ENCODE measurements at regions not wholly inside any gene's neighbourhood (a gene's known extent, or its start where the extent isn't known, plus 50 kb on each side); places are given as distances from the start of the nearest gene placed in this dataset.

GRCh38 chr13:90766386-90766902 lies 581.0 kb upstream of the MIR17HG start:
- Histone ChIP-seq H3K4me3 (ENCODE audit: low read depth in 1 of 3, low read length in 3 of 3) (no peak overlapping the region), H3K9ac (ENCODE audit: low read depth in 1 of 2, low read length in 2 of 2) (no peak overlapping the region), H3K9me3 (ENCODE audit: control insufficient read depth in 4 of 4, low read length in 3 of 4) (no peaks in the 10 kb centered on the region), H3K27me3 (ENCODE audit: control insufficient read depth in 4 of 4, insufficient read depth in 4 of 4, low read length in 3 of 4) (no peaks in the 10 kb centered on the region), H3K4me1 (ENCODE audit: control insufficient read depth in 4 of 4, insufficient read depth in 4 of 4, low read length in 3 of 4) (no peaks in the 10 kb centered on the region), H3K27ac (ENCODE audit: low read depth in 1 of 2, low read length in 2 of 2) (no peak overlapping the region), H3K36me3 (ENCODE audit: control insufficient read depth in 4 of 4, insufficient read depth in 3 of 4, low read depth in 1 of 4, low read length in 3 of 4) (no peaks in the 10 kb centered on the region)
- 86% methylated on average over 1 of the region's 1 CpG for WGBS
- TF ChIP-seq RXRA (IDR thresholded peaks at IDR 0.05) (no peak), ATF3 (IDR thresholded peaks at IDR 0.05) (no peak), FOXA1 (IDR thresholded peaks at IDR 0.05) (no peak), FOXA2 (IDR thresholded peaks at IDR 0.05) (no peak), HNF4A (conservative IDR thresholded peaks at IDR 0.05) (no peak), JUND (IDR thresholded peaks at IDR 0.05) (no peak), REST (IDR thresholded peaks at IDR 0.05) (no peak), YY1 (IDR thresholded peaks at IDR 0.05) (no peak), RAD21 (IDR thresholded peaks at IDR 0.05) (no peak), GABPA (IDR thresholded peaks at IDR 0.05 in 1 of 2, conservative IDR thresholded peaks at IDR 0.05 in 1 of 2) (no peak)
- TF ChIP-seq, protein P1, sequence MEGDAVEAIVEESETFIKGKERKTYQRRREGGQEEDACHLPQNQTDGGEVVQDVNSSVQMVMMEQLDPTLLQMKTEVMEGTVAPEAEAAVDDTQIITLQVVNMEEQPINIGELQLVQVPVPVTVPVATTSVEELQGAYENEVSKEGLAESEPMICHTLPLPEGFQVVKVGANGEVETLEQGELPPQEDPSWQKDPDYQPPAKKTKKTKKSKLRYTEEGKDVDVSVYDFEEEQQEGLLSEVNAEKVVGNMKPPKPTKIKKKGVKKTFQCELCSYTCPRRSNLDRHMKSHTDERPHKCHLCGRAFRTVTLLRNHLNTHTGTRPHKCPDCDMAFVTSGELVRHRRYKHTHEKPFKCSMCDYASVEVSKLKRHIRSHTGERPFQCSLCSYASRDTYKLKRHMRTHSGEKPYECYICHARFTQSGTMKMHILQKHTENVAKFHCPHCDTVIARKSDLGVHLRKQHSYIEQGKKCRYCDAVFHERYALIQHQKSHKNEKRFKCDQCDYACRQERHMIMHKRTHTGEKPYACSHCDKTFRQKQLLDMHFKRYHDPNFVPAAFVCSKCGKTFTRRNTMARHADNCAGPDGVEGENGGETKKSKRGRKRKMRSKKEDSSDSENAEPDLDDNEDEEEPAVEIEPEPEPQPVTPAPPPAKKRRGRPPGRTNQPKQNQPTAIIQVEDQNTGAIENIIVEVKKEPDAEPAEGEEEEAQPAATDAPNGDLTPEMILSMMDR (IDR thresholded peaks at IDR 0.05; ENCODE audit: low read depth, low read length, missing input control) = no peak
- TF ChIP-seq, protein P2, sequence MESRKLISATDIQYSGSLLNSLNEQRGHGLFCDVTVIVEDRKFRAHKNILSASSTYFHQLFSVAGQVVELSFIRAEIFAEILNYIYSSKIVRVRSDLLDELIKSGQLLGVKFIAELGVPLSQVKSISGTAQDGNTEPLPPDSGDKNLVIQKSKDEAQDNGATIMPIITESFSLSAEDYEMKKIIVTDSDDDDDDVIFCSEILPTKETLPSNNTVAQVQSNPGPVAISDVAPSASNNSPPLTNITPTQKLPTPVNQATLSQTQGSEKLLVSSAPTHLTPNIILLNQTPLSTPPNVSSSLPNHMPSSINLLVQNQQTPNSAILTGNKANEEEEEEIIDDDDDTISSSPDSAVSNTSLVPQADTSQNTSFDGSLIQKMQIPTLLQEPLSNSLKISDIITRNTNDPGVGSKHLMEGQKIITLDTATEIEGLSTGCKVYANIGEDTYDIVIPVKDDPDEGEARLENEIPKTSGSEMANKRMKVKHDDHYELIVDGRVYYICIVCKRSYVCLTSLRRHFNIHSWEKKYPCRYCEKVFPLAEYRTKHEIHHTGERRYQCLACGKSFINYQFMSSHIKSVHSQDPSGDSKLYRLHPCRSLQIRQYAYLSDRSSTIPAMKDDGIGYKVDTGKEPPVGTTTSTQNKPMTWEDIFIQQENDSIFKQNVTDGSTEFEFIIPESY (IDR thresholded peaks at IDR 0.05) = no peak
- no peak for DNase-seq (ENCODE audit: low spot score)

DNA sequence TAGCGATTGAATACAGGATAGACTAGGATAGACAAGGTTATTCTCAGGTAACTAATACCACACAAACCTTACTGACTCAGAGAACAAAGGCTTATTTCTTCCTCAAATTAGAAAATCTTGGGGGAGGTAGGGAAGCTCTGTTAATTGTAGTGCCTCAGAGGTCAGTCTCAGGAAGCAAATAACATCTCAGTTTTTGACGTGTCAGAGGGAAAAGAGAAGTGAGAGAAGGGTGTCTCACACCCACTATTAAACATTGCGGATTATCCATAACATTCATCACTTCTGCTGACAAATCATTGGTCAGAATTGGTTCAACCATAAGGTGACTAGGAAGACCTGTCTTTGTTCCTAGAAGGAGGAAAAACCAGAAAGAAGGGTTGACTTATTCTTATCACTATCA lies 579.4 kb upstream of the MIR17HG start:
- H3K27ac ChIP-seq (ENCODE audit: low read depth in 1 of 2, low read length in 2 of 2) = no peak overlapping the region

More for the DNA sequence above, 579.4 kb upstream of the MIR17HG start:
- Histone ChIP-seq H3K4me1 (ENCODE audit: control insufficient read depth in 4 of 4, insufficient read depth in 4 of 4, low read length in 3 of 4) (no peaks in the 10 kb centered on the region), H3K4me3 (ENCODE audit: low read depth in 1 of 3, low read length in 3 of 3) (no peak overlapping the region), H3K9ac (ENCODE audit: low read depth in 1 of 2, low read length in 2 of 2) (no peak overlapping the region), H3K36me3 (ENCODE audit: control insufficient read depth in 4 of 4, insufficient read depth in 3 of 4, low read depth in 1 of 4, low read length in 3 of 4) (no peaks in the 10 kb centered on the region), H3K27me3 (ENCODE audit: control insufficient read depth in 4 of 4, insufficient read depth in 4 of 4, low read length in 3 of 4) (peaks cover 0 to 2% (median 0%) of the 10 kb centered on the region in 4 donors), H3K9me3 (ENCODE audit: control insufficient read depth in 4 of 4, low read length in 3 of 4) (no peaks in the 10 kb centered on the region)
- no peak for TF ChIP-seq SP1 (IDR thresholded peaks at IDR 0.05)
- no peak for TF ChIP-seq HNF4A (conservative IDR thresholded peaks at IDR 0.05)
- TF ChIP-seq YY1 (IDR thresholded peaks at IDR 0.05) = no peak
- TF ChIP-seq HNF4G (IDR thresholded peaks at IDR 0.05) = no peak
- TF ChIP-seq JUND (IDR thresholded peaks at IDR 0.05) = no peak
- no peak for TF ChIP-seq GABPA (IDR thresholded peaks at IDR 0.05 in 1 of 2, conservative IDR thresholded peaks at IDR 0.05 in 1 of 2)
- TF ChIP-seq RAD21 (IDR thresholded peaks at IDR 0.05) = no peak
- TF ChIP-seq REST (IDR thresholded peaks at IDR 0.05) = no peak
- TF ChIP-seq, protein P3, sequence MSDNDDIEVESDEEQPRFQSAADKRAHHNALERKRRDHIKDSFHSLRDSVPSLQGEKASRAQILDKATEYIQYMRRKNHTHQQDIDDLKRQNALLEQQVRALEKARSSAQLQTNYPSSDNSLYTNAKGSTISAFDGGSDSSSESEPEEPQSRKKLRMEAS (IDR thresholded peaks at IDR 0.05) = no peak
- TF ChIP-seq EGR1 (IDR thresholded peaks at IDR 0.05; ENCODE audit: low read depth in 2 of 2) = no peak
- 67% methylated on average over 3 of the region's 3 CpGs for WGBS
- no peak for DNase-seq (ENCODE audit: low spot score)

All from liver (tissue), 8 donors.